Ovary (tissue), 3 donors: ENCODE measurements at regions not wholly inside any gene's neighbourhood (a gene's known extent, or its start where the extent isn't known, plus 50 kb on each side); places are given as distances from the start of the nearest gene placed in this dataset.

Experiments
- EP300 ChIP-seq: sonication (generic); formaldehyde crosslinking; IDR thresholded peaks from one replicate; pipeline ENCODE4 v1.6.1; 2017; ENCODE audit warnings: antibody characterized with exemption
- POLR2A ChIP-seq: fragments of 450-650 bp; IDR thresholded peaks from one replicate; pipeline ENCODE4 v1.6.1; 2017; ENCODE audit warnings: antibody characterized with exemption, mild to moderate bottlenecking, moderate library complexity
- TF ChIP-seq, protein P1 (sequence below), 3 donors: fragments of 450-650 bp in 2 of 3; fragments of 200-600 bp in 1 of 3; IDR thresholded peaks; one replicate each; pipeline versions ENCODE4 v1.5.1 to v1.8.0; 2016 to 2022; ENCODE audit warnings: antibody characterized with exemption in 3 of 3, mild to moderate bottlenecking in 1 of 3
- donor health status: DM: no; HTN: no; CAD: no.

DNA sequence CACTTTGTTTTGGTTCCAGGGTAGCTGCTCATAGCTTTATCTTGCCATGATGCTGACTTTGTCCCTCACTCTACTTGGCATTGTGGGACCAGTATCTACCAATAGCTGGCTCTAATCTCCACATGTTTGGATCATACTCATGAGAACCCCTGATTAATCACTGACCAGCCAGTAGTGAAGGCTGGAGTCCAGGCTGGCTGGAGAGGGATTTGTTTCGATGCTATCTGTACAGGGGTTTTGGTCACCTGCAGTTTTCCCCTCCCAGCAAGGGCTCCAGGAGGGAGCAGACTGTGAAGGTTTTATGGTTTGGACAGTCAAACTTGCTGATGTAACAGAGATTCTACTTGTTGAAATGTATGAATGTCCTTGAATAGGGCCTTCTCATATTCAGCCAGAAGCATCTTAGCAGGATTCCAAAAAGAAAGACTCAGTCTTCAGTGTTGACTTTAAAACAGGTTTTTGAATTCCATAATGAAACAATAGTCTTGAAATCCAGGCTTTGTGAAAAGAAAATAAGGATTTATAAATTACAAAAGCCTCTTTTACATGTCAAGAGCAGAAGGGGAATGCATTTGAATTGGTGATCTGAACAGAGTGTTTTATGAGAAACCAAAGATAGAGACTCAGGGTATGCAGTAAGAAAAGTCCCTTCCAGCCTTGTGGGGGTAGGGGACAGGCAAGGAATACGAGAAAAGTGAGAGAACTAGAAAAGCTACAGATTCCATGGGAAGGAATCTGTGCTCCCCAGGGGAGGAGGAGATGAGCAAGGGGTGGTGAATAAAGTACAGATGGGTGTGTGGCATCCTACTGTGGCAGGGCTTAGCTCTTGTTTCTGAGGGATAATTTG, 103.1 kb upstream of the SHISA3 start:
- TF ChIP-seq, protein P1, sequence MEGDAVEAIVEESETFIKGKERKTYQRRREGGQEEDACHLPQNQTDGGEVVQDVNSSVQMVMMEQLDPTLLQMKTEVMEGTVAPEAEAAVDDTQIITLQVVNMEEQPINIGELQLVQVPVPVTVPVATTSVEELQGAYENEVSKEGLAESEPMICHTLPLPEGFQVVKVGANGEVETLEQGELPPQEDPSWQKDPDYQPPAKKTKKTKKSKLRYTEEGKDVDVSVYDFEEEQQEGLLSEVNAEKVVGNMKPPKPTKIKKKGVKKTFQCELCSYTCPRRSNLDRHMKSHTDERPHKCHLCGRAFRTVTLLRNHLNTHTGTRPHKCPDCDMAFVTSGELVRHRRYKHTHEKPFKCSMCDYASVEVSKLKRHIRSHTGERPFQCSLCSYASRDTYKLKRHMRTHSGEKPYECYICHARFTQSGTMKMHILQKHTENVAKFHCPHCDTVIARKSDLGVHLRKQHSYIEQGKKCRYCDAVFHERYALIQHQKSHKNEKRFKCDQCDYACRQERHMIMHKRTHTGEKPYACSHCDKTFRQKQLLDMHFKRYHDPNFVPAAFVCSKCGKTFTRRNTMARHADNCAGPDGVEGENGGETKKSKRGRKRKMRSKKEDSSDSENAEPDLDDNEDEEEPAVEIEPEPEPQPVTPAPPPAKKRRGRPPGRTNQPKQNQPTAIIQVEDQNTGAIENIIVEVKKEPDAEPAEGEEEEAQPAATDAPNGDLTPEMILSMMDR (IDR thresholded peaks at IDR 0.05), result no peak
- TF ChIP-seq EP300, result no peak
- TF ChIP-seq POLR2A, result no peak
